C4-2B (cell line): ENCODE measurements at regions not wholly inside any gene's neighbourhood (a gene's known extent, or its start where the extent isn't known, plus 50 kb on each side); places are given as distances from the start of the nearest gene placed in this dataset.

Experiments
- ZFX ChIP-seq: fragments of 450-650 bp; IDR thresholded peaks from 2 replicates; pipeline ENCODE4 v1.6.1; 2017
- TF ChIP-seq, protein P1 (sequence below): fragments of 450-650 bp; conservative IDR thresholded peaks from 2 replicates; pipeline ENCODE4 v1.5.1; 2017; ENCODE audit warnings: mild to moderate bottlenecking

DNA sequence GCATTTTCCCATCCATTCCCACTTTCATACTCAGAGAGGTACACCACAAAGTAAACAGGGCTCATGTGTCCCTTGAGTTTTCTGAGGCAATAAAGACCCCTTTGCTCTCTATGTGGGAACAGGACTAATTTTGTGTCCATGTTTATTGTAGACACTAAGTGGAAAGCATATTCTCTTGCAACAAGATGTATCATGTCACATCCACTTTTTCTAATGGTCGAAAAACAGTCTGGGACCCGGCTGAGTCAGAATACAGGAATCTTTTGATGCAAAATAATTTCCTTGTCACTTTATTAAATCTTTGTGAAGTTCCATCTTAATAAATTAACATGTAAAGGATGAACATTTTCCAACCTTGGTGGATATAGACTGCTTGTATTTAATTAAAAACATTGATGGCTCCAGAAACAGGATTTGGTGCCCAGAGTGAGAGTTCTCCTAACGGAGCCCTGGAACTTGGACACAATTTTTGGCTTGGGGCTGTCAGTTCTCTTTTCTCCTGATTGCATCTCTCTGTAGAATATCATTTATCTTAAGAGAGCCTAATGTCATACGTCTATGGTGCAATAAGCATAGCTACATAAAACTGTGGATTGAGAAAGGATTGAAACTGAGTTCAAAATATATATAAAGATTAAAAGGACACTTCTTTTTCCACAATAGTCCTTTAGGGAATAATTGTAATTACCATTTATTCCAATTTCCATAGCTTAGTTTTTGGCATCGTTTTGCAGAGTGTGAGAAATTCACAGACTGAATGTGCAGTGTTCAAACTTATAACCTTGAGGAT, 1116.7 kb upstream of the SEMA6A start:
- TF ChIP-seq, protein P1, sequence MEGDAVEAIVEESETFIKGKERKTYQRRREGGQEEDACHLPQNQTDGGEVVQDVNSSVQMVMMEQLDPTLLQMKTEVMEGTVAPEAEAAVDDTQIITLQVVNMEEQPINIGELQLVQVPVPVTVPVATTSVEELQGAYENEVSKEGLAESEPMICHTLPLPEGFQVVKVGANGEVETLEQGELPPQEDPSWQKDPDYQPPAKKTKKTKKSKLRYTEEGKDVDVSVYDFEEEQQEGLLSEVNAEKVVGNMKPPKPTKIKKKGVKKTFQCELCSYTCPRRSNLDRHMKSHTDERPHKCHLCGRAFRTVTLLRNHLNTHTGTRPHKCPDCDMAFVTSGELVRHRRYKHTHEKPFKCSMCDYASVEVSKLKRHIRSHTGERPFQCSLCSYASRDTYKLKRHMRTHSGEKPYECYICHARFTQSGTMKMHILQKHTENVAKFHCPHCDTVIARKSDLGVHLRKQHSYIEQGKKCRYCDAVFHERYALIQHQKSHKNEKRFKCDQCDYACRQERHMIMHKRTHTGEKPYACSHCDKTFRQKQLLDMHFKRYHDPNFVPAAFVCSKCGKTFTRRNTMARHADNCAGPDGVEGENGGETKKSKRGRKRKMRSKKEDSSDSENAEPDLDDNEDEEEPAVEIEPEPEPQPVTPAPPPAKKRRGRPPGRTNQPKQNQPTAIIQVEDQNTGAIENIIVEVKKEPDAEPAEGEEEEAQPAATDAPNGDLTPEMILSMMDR, result no peak
- no peak for TF ChIP-seq ZFX
